Activated B cell treated with CpG ODN at 0.5 μM for 24 hours (primary cell): ENCODE measurements at regions not wholly inside any gene's neighbourhood (a gene's known extent, or its start where the extent isn't known, plus 50 kb on each side); places are given as distances from the start of the nearest gene placed in this dataset.

Source experiments
- ATAC-seq: fragments of 200-7000 bp; cut with Tn5 transposase; one replicate; pipeline ENCODE4 v1.10.0; 2021; ENCODE audit warnings: low read depth, mild to moderate bottlenecking, moderate library complexity
- CTCF ChIA-PET: fragments of 350-600 bp; sonication (Branson Sonifier 250); formaldehyde crosslinking; loops from one replicate; lab custom pipeline; 2021; ENCODE audit warnings: antibody characterized with exemption; lab: Charles Lee
- POLR2A ChIA-PET: fragments of 350-600 bp; sonication (Branson Sonifier 250); formaldehyde crosslinking; loops from one replicate; lab custom pipeline; 2021; ENCODE audit warnings: antibody characterized with exemption; lab: Charles Lee
- DNase-seq: peaks from one replicate; pipeline ENCODE4 v3.0.0; 2022
- H3K27ac Mint-ChIP-seq: one replicate; pipeline ENCODE4 v1.8.0; 2020; ENCODE audit warnings: mixed read lengths
- H3K27me3 Mint-ChIP-seq: one replicate; pipeline ENCODE4 v1.8.0; 2021; ENCODE audit warnings: mixed read lengths
- H3K36me3 Mint-ChIP-seq: one replicate; pipeline ENCODE4 v1.8.0; 2021; ENCODE audit warnings: low read depth, mixed read lengths
- H3K4me1 Mint-ChIP-seq: one replicate; pipeline ENCODE4 v1.8.0; 2021; ENCODE audit warnings: mixed read lengths
- H3K4me3 Mint-ChIP-seq: one replicate; pipeline ENCODE4 v1.8.0; 2020; ENCODE audit warnings: mild to moderate bottlenecking, mixed read lengths
- H3K9me3 Mint-ChIP-seq: one replicate; pipeline ENCODE4 v1.8.0; 2020; ENCODE audit warnings: mixed read lengths
- intact Hi-C: fragments of 100-400 bp; cut with micrococcal nuclease; formaldehyde crosslinking; loops from one replicate; pipeline ENCODE4 v1.15.1; 2024
- TF ChIP-seq, protein P1 (sequence below): fragments of 200-600 bp; IDR thresholded peaks from one replicate; pipeline ENCODE4 v1.8.0; 2022; ENCODE audit warnings: antibody characterized with exemption, mild to moderate bottlenecking

DNA sequence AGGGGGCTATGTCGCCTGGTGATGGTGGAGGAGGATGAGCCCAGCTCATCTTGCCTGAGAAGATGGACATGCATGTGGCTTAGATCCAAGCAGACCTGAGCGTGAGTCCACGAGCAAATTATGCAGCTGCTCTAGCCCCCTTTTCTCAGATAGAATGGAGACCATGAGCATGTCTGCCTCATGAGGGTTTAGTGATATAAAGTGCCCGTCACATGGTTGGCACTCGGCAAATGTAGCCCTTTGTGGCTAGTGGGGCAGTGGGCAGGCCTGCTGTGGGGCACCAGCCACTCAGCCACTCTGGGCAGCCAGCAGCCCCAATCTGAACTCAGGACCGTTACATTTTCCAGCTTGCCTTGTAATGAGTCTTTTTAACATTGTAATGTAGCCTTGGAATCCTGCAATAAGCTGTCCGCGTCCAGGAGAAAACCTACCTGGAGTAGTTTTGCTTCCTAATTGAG lies 92.1 kb upstream of the HS6ST1 start:
- H3K36me3 Mint-ChIP-seq: no peaks in the 10 kb centered on the region
- CTCF ChIA-PET: no interaction called here
- DNase-seq (no peak), ATAC-seq (no peak)
- H3K4me3 Mint-ChIP-seq: no peak overlapping the region
- POLR2A ChIA-PET: no interaction called here
- H3K9me3 Mint-ChIP-seq: no peaks in the 10 kb centered on the region
- intact Hi-C loops: no loop called here
- no peaks in the 10 kb centered on the region for H3K27me3 Mint-ChIP-seq
- TF ChIP-seq, protein P1, sequence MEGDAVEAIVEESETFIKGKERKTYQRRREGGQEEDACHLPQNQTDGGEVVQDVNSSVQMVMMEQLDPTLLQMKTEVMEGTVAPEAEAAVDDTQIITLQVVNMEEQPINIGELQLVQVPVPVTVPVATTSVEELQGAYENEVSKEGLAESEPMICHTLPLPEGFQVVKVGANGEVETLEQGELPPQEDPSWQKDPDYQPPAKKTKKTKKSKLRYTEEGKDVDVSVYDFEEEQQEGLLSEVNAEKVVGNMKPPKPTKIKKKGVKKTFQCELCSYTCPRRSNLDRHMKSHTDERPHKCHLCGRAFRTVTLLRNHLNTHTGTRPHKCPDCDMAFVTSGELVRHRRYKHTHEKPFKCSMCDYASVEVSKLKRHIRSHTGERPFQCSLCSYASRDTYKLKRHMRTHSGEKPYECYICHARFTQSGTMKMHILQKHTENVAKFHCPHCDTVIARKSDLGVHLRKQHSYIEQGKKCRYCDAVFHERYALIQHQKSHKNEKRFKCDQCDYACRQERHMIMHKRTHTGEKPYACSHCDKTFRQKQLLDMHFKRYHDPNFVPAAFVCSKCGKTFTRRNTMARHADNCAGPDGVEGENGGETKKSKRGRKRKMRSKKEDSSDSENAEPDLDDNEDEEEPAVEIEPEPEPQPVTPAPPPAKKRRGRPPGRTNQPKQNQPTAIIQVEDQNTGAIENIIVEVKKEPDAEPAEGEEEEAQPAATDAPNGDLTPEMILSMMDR: no peak
- H3K27ac Mint-ChIP-seq: no peak overlapping the region
- H3K4me1 Mint-ChIP-seq: no peaks in the 10 kb centered on the region

DNA sequence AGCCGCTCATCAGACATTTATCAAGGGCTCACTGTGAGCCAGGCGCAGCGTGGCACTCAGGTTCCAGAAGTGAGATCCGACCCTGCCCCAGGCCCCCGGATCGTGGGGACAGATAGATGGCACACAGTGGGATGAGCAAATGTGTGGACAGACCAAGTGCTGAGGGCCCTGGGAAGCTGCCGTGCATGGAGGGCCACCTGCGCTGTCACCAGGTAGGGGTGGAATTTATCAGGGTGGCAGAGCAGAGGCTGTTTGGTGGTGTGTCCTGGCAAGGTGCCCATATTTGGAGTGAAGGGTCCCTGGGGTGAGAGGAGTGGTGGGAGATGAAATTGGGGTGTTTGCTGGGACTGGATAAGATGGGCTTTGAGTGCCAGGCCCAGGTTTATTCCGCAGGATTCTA lies 92.8 kb upstream of the HS6ST1 start:
- H3K9me3 Mint-ChIP-seq: no peaks in the 10 kb centered on the region
- DNase-seq (no peak), ATAC-seq (no peak)
- no peaks in the 10 kb centered on the region for H3K36me3 Mint-ChIP-seq
- H3K27me3 Mint-ChIP-seq: no peaks in the 10 kb centered on the region
- TF ChIP-seq, protein P1: no peak
- CTCF ChIA-PET: no interaction called here
- intact Hi-C loops: no loop called here
- POLR2A ChIA-PET: no interaction called here
- no peak overlapping the region for H3K4me3 Mint-ChIP-seq
- no peak overlapping the region for H3K27ac Mint-ChIP-seq
- H3K4me1 Mint-ChIP-seq: no peaks in the 10 kb centered on the region

DNA sequence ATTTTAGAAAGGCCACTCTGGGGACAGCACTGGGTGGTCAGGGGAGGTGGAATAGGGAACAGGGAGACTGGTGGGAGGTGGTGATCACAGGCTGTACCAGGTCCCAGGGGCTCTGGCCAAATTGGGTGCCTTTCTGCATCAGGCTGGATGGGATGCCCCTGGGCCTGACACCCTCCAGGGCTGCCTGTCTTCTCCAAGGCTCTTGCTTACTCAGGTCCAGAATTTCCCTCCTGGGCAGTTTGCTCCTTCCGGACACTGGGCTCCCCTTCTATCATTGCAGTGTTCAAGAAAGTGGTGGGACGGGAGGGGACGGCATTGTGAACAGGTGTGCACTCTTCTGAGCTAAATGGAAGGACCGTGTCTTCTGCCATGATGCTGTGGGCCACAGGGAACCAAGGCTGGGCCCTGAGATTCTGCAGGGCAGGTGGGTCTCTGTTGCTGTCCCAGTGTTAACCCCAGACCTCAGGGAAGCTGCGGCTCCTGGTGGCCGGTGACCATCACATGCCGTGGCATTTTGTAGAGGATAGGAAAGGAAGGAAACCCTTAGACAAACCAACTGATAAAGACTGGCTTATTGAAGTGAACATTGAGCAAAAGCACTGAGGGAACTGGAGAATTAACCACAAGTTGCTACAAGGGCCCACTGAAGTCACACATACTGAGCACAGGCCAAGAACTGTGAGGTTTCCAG lies 93.7 kb upstream of the HS6ST1 start:
- ChIA-PET POLR2A (no interaction called here), CTCF (no interaction called here)
- Mint-ChIP-seq H3K4me1 (no peaks in the 10 kb centered on the region), H3K4me3 (no peak overlapping the region), H3K27me3 (no peaks in the 10 kb centered on the region), H3K36me3 (no peaks in the 10 kb centered on the region), H3K27ac (no peak overlapping the region), H3K9me3 (no peaks in the 10 kb centered on the region)
- intact Hi-C loops: no loop called here
- ATAC-seq: no peak
- DNase-seq: no peak
- TF ChIP-seq, protein P1: no peak

DNA sequence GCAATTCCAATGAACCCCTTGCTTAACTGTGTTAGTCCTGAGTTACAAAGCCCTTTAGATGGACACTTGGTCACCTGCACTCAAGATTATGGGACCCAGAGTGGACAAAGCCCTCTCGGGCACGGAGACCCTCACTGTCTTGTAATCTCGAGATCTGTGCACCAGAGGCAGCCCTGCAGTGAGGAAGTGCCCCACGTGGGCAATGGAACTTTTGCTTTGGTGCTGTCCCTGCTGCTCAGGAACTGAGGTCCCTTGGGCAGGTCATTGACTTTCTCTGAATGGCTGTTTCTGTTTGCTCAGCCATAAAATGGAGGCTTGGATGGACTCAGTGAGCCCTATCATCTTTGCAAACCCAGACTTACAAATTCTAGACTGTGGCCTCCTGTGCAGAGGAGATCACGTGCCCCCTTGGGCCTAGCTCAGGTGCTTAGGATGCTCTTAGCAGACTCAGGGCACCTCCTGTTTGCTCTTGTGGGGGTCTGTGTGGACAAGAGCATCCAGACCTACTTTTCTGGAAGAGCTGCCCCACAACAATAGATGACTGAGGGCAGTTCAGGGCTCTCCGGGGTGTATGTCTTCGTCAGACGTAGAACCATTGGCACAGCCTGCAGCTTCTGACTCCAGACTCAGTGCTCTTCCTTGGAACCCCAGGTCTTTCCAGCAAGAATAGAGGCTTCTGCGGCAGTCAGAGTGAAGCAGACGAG lies 94.5 kb upstream of the HS6ST1 start:
- Mint-ChIP-seq H3K27ac (no peak overlapping the region), H3K9me3 (no peaks in the 10 kb centered on the region), H3K36me3 (no peaks in the 10 kb centered on the region), H3K4me3 (no peak overlapping the region), H3K27me3 (no peaks in the 10 kb centered on the region), H3K4me1 (no peaks in the 10 kb centered on the region)
- ATAC-seq (no peak), DNase-seq (no peak)
- ChIA-PET CTCF (no interaction called here), POLR2A (no interaction called here)
- intact Hi-C loops: no loop called here
- TF ChIP-seq, protein P1: no peak

DNA sequence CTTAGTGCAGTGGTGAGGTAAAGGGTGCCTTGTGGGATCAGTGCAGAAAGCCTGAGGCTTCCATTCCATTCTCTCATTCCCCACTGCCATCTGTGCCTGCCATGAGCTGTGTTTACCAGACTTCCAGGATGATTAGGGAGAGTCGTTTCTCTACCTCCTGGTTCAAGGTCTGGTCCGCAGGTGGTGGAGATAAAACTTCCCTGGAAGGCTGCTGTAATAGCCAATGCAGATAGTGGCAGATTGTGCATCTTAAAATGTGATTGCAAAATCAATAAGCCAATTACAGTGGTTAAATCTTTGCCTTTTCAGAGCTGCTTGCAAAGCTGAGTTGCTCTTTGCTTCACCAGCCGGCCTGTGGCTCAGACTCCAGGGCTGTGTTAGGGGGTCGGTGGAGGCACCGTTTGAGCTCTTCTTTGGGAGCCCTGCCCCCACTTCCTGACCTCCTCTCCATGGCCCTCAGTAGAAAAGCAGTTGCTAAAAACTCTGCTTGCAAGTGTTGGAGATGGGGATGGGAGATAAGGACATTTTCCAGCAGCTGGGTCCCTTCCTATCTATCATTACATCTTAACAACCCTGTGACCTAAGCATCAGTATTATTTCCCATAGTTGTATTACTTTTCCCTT lies 95.2 kb upstream of the HS6ST1 start:
- Mint-ChIP-seq H3K4me3 (no peak overlapping the region), H3K27ac (no peak overlapping the region)

More for the DNA sequence above, 95.2 kb upstream of the HS6ST1 start:
- CTCF ChIA-PET: no interaction called here
- intact Hi-C loops: no loop called here
- Mint-ChIP-seq H3K4me1 (no peaks in the 10 kb centered on the region), H3K27me3 (no peaks in the 10 kb centered on the region), H3K9me3 (no peaks in the 10 kb centered on the region), H3K36me3 (no peaks in the 10 kb centered on the region)
- POLR2A ChIA-PET: no interaction called here
- TF ChIP-seq, protein P1: no peak
- ATAC-seq (no peak), DNase-seq (no peak)
